HFF-Myc (cell line): ENCODE measurements at regions not wholly inside any gene's neighbourhood (a gene's known extent, or its start where the extent isn't known, plus 50 kb on each side); places are given as distances from the start of the nearest gene placed in this dataset.
"Not testable (repeated sequence)": the region's sequence is repeated elsewhere in the genome, so short reads cannot be mapped to it uniquely, and the experiment has no call there.

Experiments
- DNase-seq: peaks from one replicate; pipeline ENCODE4 v3.0.0-alpha.2; 2011; ENCODE audit warnings: low read depth; ENCODE audit errors: extremely low read depth
- H3K4me3 ChIP-seq: replicated peaks from 2 replicates; pipeline ENCODE4 v1.5.1; 2011; ENCODE audit warnings: low read depth, mild to moderate bottlenecking, control low read depth, low read length
- TF ChIP-seq, protein P1 (sequence below): IDR thresholded peaks from 2 replicates; pipeline ENCODE4 v1.5.1; 2012; ENCODE audit warnings: mild to moderate bottlenecking, low read depth, low read length, control low read depth; ENCODE audit errors: missing control alignments

DNA sequence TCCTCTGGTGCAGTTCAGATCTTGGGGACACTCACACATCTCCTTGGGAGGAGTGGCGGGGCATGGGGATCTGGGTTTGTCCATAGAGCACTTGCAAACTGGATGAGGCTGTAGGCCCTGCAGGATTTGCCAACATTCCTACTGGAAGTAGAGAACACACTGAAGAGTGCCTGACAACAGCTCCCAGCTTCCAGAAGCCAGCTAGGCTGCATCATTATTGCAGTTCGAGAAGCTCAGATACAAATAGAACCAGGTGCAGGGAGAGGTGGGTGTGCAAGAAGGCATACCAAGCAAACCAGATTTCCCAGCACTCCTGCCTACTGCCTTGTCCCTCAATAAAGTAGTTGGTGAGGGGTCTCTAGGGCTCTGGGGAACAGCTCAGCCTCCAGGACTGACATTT, 52.5 kb downstream of the RHOB start:
- TF ChIP-seq, protein P1, sequence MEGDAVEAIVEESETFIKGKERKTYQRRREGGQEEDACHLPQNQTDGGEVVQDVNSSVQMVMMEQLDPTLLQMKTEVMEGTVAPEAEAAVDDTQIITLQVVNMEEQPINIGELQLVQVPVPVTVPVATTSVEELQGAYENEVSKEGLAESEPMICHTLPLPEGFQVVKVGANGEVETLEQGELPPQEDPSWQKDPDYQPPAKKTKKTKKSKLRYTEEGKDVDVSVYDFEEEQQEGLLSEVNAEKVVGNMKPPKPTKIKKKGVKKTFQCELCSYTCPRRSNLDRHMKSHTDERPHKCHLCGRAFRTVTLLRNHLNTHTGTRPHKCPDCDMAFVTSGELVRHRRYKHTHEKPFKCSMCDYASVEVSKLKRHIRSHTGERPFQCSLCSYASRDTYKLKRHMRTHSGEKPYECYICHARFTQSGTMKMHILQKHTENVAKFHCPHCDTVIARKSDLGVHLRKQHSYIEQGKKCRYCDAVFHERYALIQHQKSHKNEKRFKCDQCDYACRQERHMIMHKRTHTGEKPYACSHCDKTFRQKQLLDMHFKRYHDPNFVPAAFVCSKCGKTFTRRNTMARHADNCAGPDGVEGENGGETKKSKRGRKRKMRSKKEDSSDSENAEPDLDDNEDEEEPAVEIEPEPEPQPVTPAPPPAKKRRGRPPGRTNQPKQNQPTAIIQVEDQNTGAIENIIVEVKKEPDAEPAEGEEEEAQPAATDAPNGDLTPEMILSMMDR, result no peak
- no peak for DNase-seq

DNA sequence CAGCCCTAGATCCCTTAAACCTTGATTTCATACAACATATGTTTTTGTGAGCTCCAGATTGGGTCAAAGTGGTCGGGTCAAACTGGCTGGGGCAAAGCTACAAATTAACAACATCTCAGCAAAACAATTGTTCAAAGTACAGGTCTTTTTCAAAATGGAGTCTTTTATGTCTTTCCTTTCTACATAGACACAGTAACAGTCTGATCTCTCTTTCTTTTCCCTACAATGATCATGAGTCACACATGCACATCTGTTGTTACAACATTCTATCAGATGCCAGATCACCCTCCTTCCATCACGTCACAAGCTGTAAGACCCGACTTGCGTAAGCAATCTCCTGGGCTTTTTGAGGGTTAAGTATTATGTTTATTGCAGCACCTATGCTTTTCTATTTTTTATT, 55.1 kb downstream of the RHOB start:
- peak; percentile 85 for DNase-seq
- H3K4me3 ChIP-seq, result no peak overlapping the region
- TF ChIP-seq, protein P1, result no peak

More for the DNA sequence above, 52.5 kb downstream of the RHOB start:
- H3K4me3 ChIP-seq, result no peak overlapping the region

DNA sequence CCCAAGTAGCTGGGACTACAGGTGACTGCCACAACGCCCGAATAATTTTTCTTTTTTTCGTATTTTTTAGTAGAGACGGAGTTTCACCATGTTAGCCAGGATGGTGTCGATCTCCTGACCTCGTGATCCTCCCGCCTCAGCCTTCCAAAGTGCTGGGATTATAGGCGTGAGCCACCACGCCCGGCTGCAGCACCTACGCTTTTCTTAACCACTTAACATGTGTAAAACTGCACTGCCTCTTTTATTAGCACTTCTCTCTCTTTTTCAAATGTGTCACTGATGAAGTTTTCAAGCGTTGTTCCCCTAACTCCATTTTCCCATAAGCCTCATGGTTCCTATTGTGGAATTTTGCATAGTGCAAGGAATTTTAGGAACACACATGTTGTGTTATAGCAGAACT, 55.6 kb downstream of the RHOB start:
- not testable (repeated sequence) for H3K4me3 ChIP-seq, DNase-seq

DNA sequence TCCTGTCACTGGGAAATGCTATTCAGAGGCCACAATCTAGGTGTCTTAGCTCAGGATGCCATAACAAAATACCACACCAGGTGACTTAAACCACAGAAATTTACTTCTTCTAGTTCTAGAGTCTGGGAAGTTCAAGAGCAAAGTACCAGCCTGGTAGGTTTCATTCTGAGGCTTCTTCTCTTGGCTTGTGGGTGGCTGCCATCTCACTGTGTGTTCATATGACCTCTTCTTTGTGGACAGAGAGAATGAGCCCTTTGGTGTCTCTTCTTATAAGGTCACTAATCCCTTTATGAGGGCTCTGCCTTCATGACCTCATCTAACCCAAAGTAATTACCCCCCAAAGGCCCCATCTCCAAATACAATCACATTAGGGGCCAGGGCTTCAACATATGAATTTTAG, 57.3 kb downstream of the RHOB start:
- TF ChIP-seq, protein P1, result no peak
- H3K4me3 ChIP-seq, result no peak overlapping the region
- DNase-seq, result no peak

DNA sequence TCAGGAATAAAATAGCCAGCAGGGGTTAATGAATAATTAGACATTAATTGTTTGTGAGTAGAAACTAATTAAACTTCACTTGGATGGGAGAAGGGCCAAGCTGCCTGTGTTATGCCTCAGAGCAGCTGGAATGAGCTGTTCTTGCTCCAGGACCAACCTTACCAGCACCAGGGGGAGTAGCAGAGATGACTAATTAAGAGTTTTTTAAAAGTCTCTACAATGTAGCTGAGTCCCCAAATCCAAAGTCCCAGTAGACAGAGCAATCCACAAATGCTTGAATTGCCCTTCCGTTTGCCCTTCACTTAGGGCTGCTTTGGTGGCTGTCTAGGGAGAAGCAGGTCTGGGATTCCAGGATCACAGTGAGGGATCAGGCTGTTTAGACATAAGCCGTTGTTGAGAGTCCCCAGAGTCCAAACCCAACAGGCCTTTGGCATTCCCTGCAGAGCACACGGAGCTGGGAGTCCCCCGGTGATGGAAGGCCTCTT, 59.4 kb downstream of the RHOB start:
- DNase-seq, result no peak

DNA sequence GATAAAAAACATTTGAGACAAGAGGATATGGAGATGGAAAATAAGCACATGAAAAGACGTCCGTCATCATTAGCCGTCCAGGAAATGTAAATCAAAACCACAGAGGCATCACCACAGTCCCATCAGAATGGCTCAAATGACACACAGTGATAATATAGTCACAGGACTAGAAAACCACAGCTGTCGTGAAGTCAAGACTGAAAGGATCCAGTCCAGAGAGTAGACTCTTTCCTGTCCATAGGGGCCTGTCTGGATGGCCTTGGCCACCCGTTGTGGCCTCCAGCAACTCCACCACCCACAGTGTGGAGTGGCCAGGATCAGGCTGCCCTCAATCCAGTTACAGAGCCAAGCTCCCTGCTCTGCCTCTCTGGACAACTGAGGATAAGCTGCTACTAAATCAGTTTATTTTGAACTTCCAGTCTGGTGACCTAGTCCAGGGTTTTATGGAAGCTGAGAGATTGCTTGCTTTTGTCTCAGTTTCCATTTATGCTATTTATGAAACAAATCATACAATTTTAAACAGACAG, 60.4 kb downstream of the RHOB start:
- TF ChIP-seq, protein P1, result no peak
- no peak for DNase-seq
- H3K4me3 ChIP-seq, result no peak overlapping the region

More for the DNA sequence above, 59.4 kb downstream of the RHOB start:
- TF ChIP-seq, protein P1, result peak; percentile 25
- H3K4me3 ChIP-seq, result no peak overlapping the region

DNA sequence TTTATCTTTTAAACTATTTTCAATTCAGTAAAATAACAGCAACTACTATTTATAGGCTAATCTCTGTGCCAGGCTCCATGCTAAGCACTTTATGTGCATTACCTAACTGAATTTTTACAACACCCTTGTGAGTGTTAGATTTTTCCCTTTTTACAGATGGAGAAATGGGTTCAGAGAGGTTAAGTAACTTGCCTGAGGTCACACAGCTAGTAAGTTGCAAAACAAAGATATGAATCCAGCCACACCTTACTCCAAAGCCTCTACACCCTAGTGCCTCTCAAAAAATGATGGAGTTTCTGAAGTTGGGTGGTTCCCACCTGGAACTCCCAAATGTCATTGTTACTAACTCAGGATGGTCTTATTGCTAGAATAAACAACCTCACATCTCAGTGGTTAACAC, 60.8 kb downstream of the RHOB start:
- no peak for DNase-seq
- TF ChIP-seq, protein P1, result no peak
- H3K4me3 ChIP-seq, result no peak overlapping the region
